Ascending aorta (tissue), 2 donors: ENCODE measurements at regions not wholly inside any gene's neighbourhood (a gene's known extent, or its start where the extent isn't known, plus 50 kb on each side); places are given as distances from the start of the nearest gene placed in this dataset.

ENCODE experiments used
- DNase-seq, 2 donors: peaks; one replicate each; pipeline ENCODE4 v3.0.0-alpha.2; 2019; ENCODE audit warnings: low spot score in 2 of 2
- H3K27ac ChIP-seq, 2 donors: fragments of 200-600 bp; sonication (generic); one replicate each; pipeline ENCODE4 v1.5.1; 2016 to 2017; ENCODE audit warnings: mild to moderate bottlenecking in 1 of 2
- H3K27me3 ChIP-seq: fragments of 200-600 bp; sonication (generic); one replicate; pipeline ENCODE4 v1.5.1; 2017
- H3K36me3 ChIP-seq, 2 donors: fragments of 200-600 bp; sonication (generic); one replicate each; pipeline ENCODE4 v1.5.1; 2016
- H3K4me1 ChIP-seq, 2 donors: fragments of 200-600 bp; sonication (generic); one replicate each; pipeline ENCODE4 v1.5.1; 2016 to 2017; ENCODE audit warnings: mild to moderate bottlenecking in 1 of 2
- H3K4me3 ChIP-seq, 2 donors: fragments of 200-600 bp; sonication (generic); one replicate each; pipeline ENCODE4 v1.5.1; 2016 to 2017; ENCODE audit warnings: mild to moderate bottlenecking in 1 of 2
- H3K9me3 ChIP-seq, 2 donors: fragments of 200-600 bp; sonication (generic); one replicate each; pipeline ENCODE4 v1.5.1; 2016
- CTCF ChIP-seq, 3 experiments: fragments of 200-600 bp in 2 of 3; fragments of 450-650 bp in 1 of 3; sonication (generic) in 2 of 3; IDR thresholded peaks; one replicate each; pipeline ENCODE4 v1.5.1; 2016 to 2019; ENCODE audit warnings: antibody characterized with exemption in 3 of 3, mild to moderate bottlenecking in 1 of 3, moderate library complexity in 1 of 3
- intact Hi-C: fragments of 100-400 bp; cut with DNase I; formaldehyde crosslinking; loops from one replicate; pipeline ENCODE4 v1.15.1; 2023

- Histone ChIP-seq H3K27me3 (no peaks in the 10 kb centered on the region), H3K27ac (no peak overlapping the region), H3K4me1 (no peaks in the 10 kb centered on the region), H3K9me3 (no peaks in the 10 kb centered on the region), H3K36me3 (no peaks in the 10 kb centered on the region), H3K4me3 (no peak overlapping the region)
- TF ChIP-seq CTCF (IDR thresholded peaks at IDR 0.05), result no peak
- intact Hi-C loops, result no loop called here
- no peak for DNase-seq
These were observed 157.2 kb upstream of the KAZN start for GRCh38 chr1:14441302-14441741.

- TF ChIP-seq CTCF (IDR thresholded peaks at IDR 0.05), result no peak
These were observed 155.8 kb upstream of the KAZN start for GRCh38 chr1:14442669-14443068.

GRCh38 chr1:14443164-14443787, 155.2 kb upstream of the KAZN start:
- no peak for DNase-seq
- H3K9me3 ChIP-seq, result no peaks in the 10 kb centered on the region
- no peaks in the 10 kb centered on the region for H3K4me1 ChIP-seq
- no peak overlapping the region for H3K4me3 ChIP-seq
- intact Hi-C loops, result no loop called here
- H3K27me3 ChIP-seq, result no peaks in the 10 kb centered on the region
- no peak for TF ChIP-seq CTCF (IDR thresholded peaks at IDR 0.05)
- no peak overlapping the region for H3K27ac ChIP-seq
- H3K36me3 ChIP-seq, result no peaks in the 10 kb centered on the region

More at GRCh38 chr1:14442669-14443068, 155.8 kb upstream of the KAZN start:
- H3K9me3 ChIP-seq, result no peaks in the 10 kb centered on the region
- intact Hi-C loops, result no loop called here
- no peak for DNase-seq
- no peak overlapping the region for H3K4me3 ChIP-seq
- H3K27me3 ChIP-seq, result no peaks in the 10 kb centered on the region
- no peaks in the 10 kb centered on the region for H3K4me1 ChIP-seq
- H3K27ac ChIP-seq, result no peak overlapping the region
- no peaks in the 10 kb centered on the region for H3K36me3 ChIP-seq

- Histone ChIP-seq H3K4me1 (no peaks in the 10 kb centered on the region), H3K27me3 (no peaks in the 10 kb centered on the region), H3K9me3 (no peaks in the 10 kb centered on the region), H3K27ac (no peak overlapping the region), H3K36me3 (no peaks in the 10 kb centered on the region), H3K4me3 (no peak overlapping the region)
- no peak for TF ChIP-seq CTCF (IDR thresholded peaks at IDR 0.05)
- intact Hi-C loops, result no loop called here
- no peak for DNase-seq
These were observed 147.3 kb upstream of the KAZN start for GRCh38 chr1:14451217-14451616.

GRCh38 chr1:14452551-14452950, 145.9 kb upstream of the KAZN start:
- Histone ChIP-seq H3K27me3 (no peaks in the 10 kb centered on the region), H3K9me3 (no peaks in the 10 kb centered on the region), H3K4me1 (no peaks in the 10 kb centered on the region), H3K27ac (no peak overlapping the region), H3K36me3 (no peaks in the 10 kb centered on the region), H3K4me3 (no peak overlapping the region)
- TF ChIP-seq CTCF (IDR thresholded peaks at IDR 0.05), result no peak
- no peak for DNase-seq
- intact Hi-C loops, result no loop called here

- Histone ChIP-seq H3K27me3 (no peaks in the 10 kb centered on the region), H3K36me3 (no peaks in the 10 kb centered on the region), H3K27ac (no peak overlapping the region), H3K4me3 (no peak overlapping the region), H3K9me3 (no peaks in the 10 kb centered on the region), H3K4me1 (no peaks in the 10 kb centered on the region)
- DNase-seq, result no peak
- no peak for TF ChIP-seq CTCF (IDR thresholded peaks at IDR 0.05)
- intact Hi-C loops, result no loop called here
These were observed 138.3 kb upstream of the KAZN start for GRCh38 chr1:14460173-14460572.
